ENCODE measurements at regions not wholly inside any gene's neighbourhood (a gene's known extent, or its start where the extent isn't known, plus 50 kb on each side); places are given as distances from the start of the nearest gene placed in this dataset.

DNA sequence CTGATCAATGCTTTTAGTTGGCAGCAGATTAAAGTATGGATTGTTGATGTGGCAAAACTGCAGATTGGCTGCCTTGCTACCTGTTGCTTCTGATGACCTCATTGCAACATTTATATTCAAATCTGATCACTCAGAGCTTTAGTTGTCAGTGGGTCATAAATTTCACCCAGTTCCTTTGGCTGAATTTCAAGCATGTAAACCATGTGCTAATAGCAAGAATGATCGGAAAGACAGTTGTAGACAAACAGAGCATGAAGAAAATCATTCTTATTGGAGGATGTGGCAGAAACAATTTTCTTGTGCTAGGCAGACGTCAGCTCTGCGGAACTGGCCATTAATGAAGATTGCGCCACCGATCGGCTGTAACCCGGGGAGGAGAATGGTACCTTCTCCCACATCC, 346.6 kb upstream of the EEF2KMT start:
- DNase-seq, result no peak
- Histone ChIP-seq H3K79me2 (ENCODE audit: low read length) (no peaks in the 10 kb centered on the region), H3K36me3 (ENCODE audit: insufficient read depth, low read length) (no peaks in the 10 kb centered on the region), H3K27ac (ENCODE audit: low read length) (no peak overlapping the region), H2AFZ (ENCODE audit: low read length) (no peak overlapping the region), H3K9me2 (replicated peaks; ENCODE audit: insufficient read depth, low read length) (no peaks in the 10 kb centered on the region), H3K9me3 (ENCODE audit: low read length) (no peaks in the 10 kb centered on the region), H3K4me1 (ENCODE audit: low read length) (no peaks in the 10 kb centered on the region), H4K20me1 (ENCODE audit: insufficient read depth, low read depth, low read length) (no peaks in the 10 kb centered on the region), H3K27me3 (ENCODE audit: low read length) (no peaks in the 10 kb centered on the region; the same call in 1 of the 2 replicates), H3K4me3 (ENCODE audit: low read length) (no peak overlapping the region), H3K9ac (ENCODE audit: low read length) (no peak overlapping the region), H3K4me2 (ENCODE audit: low read depth, low read length, poor library complexity, severe bottlenecking) (no peak overlapping the region)

GRCh38 chr16:5442986-5443385, 345.4 kb upstream of the EEF2KMT start:
- no peaks in the 10 kb centered on the region for H3K79me2 ChIP-seq (ENCODE audit: low read length)
- H2AFZ ChIP-seq (ENCODE audit: low read length), result no peak overlapping the region
- no peak overlapping the region for H3K4me2 ChIP-seq (ENCODE audit: low read depth, low read length, poor library complexity, severe bottlenecking)
- no peak overlapping the region for H3K4me3 ChIP-seq (ENCODE audit: low read length)
- no peaks in the 10 kb centered on the region for H3K9me3 ChIP-seq (ENCODE audit: low read length)
- no peaks in the 10 kb centered on the region; the same call in 1 of the 2 replicates for H3K27me3 ChIP-seq (ENCODE audit: low read length)
- no peak overlapping the region for H3K9ac ChIP-seq (ENCODE audit: low read length)
- no peak for DNase-seq
- H3K4me1 ChIP-seq (ENCODE audit: low read length), result no peaks in the 10 kb centered on the region
- no peaks in the 10 kb centered on the region for H3K9me2 ChIP-seq (replicated peaks; ENCODE audit: insufficient read depth, low read length)
- no peak overlapping the region for H3K27ac ChIP-seq (ENCODE audit: low read length)
- H4K20me1 ChIP-seq (ENCODE audit: insufficient read depth, low read depth, low read length), result no peaks in the 10 kb centered on the region
- no peaks in the 10 kb centered on the region for H3K36me3 ChIP-seq (ENCODE audit: insufficient read depth, low read length)

DNA sequence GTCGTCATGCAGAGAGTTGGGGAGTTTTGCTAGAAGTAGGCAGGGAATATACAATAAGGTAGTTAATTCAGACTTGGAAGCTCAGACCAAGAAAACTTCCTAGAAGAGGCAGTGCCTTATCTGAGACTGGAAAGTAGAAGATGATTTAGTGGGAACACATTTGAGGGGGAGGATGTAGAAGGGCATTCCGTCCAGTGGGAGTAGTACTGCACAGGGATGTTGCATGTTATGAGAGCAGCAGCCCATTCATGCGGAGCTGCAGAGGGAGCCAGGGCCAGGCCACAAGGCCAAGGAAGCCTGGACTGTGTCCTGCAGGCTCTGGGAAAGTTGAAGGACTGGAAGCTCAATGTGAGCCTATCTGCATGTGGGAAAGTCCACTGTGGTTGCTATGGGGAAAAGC, 344.5 kb upstream of the EEF2KMT start:
- Histone ChIP-seq H3K79me2 (ENCODE audit: low read length) (no peaks in the 10 kb centered on the region), H3K9me3 (ENCODE audit: low read length) (no peaks in the 10 kb centered on the region), H2AFZ (ENCODE audit: low read length) (no peak overlapping the region), H4K20me1 (ENCODE audit: insufficient read depth, low read depth, low read length) (no peaks in the 10 kb centered on the region), H3K9me2 (replicated peaks; ENCODE audit: insufficient read depth, low read length) (no peaks in the 10 kb centered on the region), H3K4me2 (ENCODE audit: low read depth, low read length, poor library complexity, severe bottlenecking) (no peak overlapping the region), H3K27me3 (ENCODE audit: low read length) (no peaks in the 10 kb centered on the region), H3K27ac (ENCODE audit: low read length) (no peak overlapping the region), H3K9ac (ENCODE audit: low read length) (no peak overlapping the region), H3K36me3 (ENCODE audit: insufficient read depth, low read length) (no peaks in the 10 kb centered on the region), H3K4me3 (ENCODE audit: low read length) (no peak overlapping the region), H3K4me1 (ENCODE audit: low read length) (no peaks in the 10 kb centered on the region)
- DNase-seq, result no peak

GRCh38 chr16:5438591-5438990, 341.0 kb upstream of the EEF2KMT start:
- Histone ChIP-seq H3K4me3 (ENCODE audit: low read length) (no peak overlapping the region), H3K9ac (ENCODE audit: low read length) (no peak overlapping the region), H3K27me3 (ENCODE audit: low read length) (no peaks in the 10 kb centered on the region), H3K36me3 (ENCODE audit: insufficient read depth, low read length) (no peaks in the 10 kb centered on the region), H2AFZ (ENCODE audit: low read length) (no peak overlapping the region), H3K27ac (ENCODE audit: low read length) (no peak overlapping the region), H3K4me1 (ENCODE audit: low read length) (no peaks in the 10 kb centered on the region), H3K79me2 (ENCODE audit: low read length) (no peaks in the 10 kb centered on the region), H3K4me2 (ENCODE audit: low read depth, low read length, poor library complexity, severe bottlenecking) (no peak overlapping the region), H3K9me3 (ENCODE audit: low read length) (no peaks in the 10 kb centered on the region), H4K20me1 (ENCODE audit: insufficient read depth, low read depth, low read length) (no peaks in the 10 kb centered on the region), H3K9me2 (replicated peaks; ENCODE audit: insufficient read depth, low read length) (no peaks in the 10 kb centered on the region)
- DNase-seq, result no peak

DNA sequence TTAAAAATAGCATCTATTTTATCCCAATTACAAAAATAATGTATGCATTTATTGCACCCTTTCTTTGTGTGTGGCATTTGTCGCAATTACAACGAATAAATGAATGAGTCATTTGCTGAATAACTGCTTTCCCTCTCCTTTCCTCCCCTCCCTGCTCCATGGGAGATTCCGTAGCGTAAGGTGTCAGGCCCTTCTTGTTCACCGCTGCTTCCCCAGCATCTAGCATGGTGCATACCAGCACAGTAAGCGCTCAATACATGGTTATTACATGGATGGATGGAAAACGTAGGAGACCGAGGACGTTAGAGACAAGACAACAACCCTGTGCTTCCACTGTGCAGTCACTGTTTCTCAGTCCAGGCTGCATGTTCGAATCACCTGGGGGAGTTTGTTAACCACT, 336.0 kb upstream of the EEF2KMT start:
- H3K4me1 ChIP-seq (ENCODE audit: low read length), result no peaks in the 10 kb centered on the region
- H2AFZ ChIP-seq (ENCODE audit: low read length), result no peak overlapping the region
- H3K9ac ChIP-seq (ENCODE audit: low read length), result no peak overlapping the region
- no peaks in the 10 kb centered on the region for H3K9me2 ChIP-seq (replicated peaks; ENCODE audit: insufficient read depth, low read length)
- H3K79me2 ChIP-seq (ENCODE audit: low read length), result no peaks in the 10 kb centered on the region
- H3K27ac ChIP-seq (ENCODE audit: low read length), result no peak overlapping the region
- DNase-seq, result no peak
- H3K4me3 ChIP-seq (ENCODE audit: low read length), result no peak overlapping the region
- H4K20me1 ChIP-seq (ENCODE audit: insufficient read depth, low read depth, low read length), result no peaks in the 10 kb centered on the region
- H3K9me3 ChIP-seq (ENCODE audit: low read length), result no peaks in the 10 kb centered on the region
- H3K27me3 ChIP-seq (ENCODE audit: low read length), result no peaks in the 10 kb centered on the region
- no peaks in the 10 kb centered on the region for H3K36me3 ChIP-seq (ENCODE audit: insufficient read depth, low read length)
- H3K4me2 ChIP-seq (ENCODE audit: low read depth, low read length, poor library complexity, severe bottlenecking), result no peak overlapping the region

GRCh38 chr16:5432166-5432565, 334.6 kb upstream of the EEF2KMT start:
- H3K79me2 ChIP-seq (ENCODE audit: low read length), result no peaks in the 10 kb centered on the region
- no peak overlapping the region for H3K27ac ChIP-seq (ENCODE audit: low read length)
- H3K36me3 ChIP-seq (ENCODE audit: insufficient read depth, low read length), result no peaks in the 10 kb centered on the region
- H3K9ac ChIP-seq (ENCODE audit: low read length), result no peak overlapping the region
- no peak overlapping the region for H3K4me2 ChIP-seq (ENCODE audit: low read depth, low read length, poor library complexity, severe bottlenecking)
- no peak overlapping the region for H2AFZ ChIP-seq (ENCODE audit: low read length)
- DNase-seq, result no peak
- H3K27me3 ChIP-seq (ENCODE audit: low read length), result no peaks in the 10 kb centered on the region
- no peaks in the 10 kb centered on the region for H3K4me1 ChIP-seq (ENCODE audit: low read length)
- H4K20me1 ChIP-seq (ENCODE audit: insufficient read depth, low read depth, low read length), result no peaks in the 10 kb centered on the region
- H3K9me3 ChIP-seq (ENCODE audit: low read length), result no peaks in the 10 kb centered on the region
- H3K4me3 ChIP-seq (ENCODE audit: low read length), result no peak overlapping the region
- no peaks in the 10 kb centered on the region for H3K9me2 ChIP-seq (replicated peaks; ENCODE audit: insufficient read depth, low read length)

GRCh38 chr16:5430598-5430997, 333.0 kb upstream of the EEF2KMT start:
- Histone ChIP-seq H3K4me1 (ENCODE audit: low read length) (no peaks in the 10 kb centered on the region), H3K4me2 (ENCODE audit: low read depth, low read length, poor library complexity, severe bottlenecking) (no peak overlapping the region), H3K36me3 (ENCODE audit: insufficient read depth, low read length) (no peaks in the 10 kb centered on the region), H3K27me3 (ENCODE audit: low read length) (no peaks in the 10 kb centered on the region), H3K9ac (ENCODE audit: low read length) (no peak overlapping the region), H3K27ac (ENCODE audit: low read length) (no peak overlapping the region), H3K9me3 (ENCODE audit: low read length) (no peaks in the 10 kb centered on the region), H4K20me1 (ENCODE audit: insufficient read depth, low read depth, low read length) (no peaks in the 10 kb centered on the region), H3K79me2 (ENCODE audit: low read length) (no peaks in the 10 kb centered on the region), H2AFZ (ENCODE audit: low read length) (no peak overlapping the region), H3K4me3 (ENCODE audit: low read length) (no peak overlapping the region), H3K9me2 (replicated peaks; ENCODE audit: insufficient read depth, low read length) (no peaks in the 10 kb centered on the region)
- no peak for DNase-seq

GRCh38 chr16:5428932-5429331, 331.3 kb upstream of the EEF2KMT start:
- Histone ChIP-seq H3K36me3 (ENCODE audit: insufficient read depth, low read length) (no peaks in the 10 kb centered on the region), H3K4me3 (ENCODE audit: low read length) (no peak overlapping the region), H3K9me2 (replicated peaks; ENCODE audit: insufficient read depth, low read length) (no peaks in the 10 kb centered on the region), H3K4me1 (ENCODE audit: low read length) (no peaks in the 10 kb centered on the region), H3K9ac (ENCODE audit: low read length) (no peak overlapping the region), H3K9me3 (ENCODE audit: low read length) (no peaks in the 10 kb centered on the region), H2AFZ (ENCODE audit: low read length) (no peak overlapping the region), H3K27me3 (ENCODE audit: low read length) (no peaks in the 10 kb centered on the region), H3K27ac (ENCODE audit: low read length) (no peak overlapping the region), H3K4me2 (ENCODE audit: low read depth, low read length, poor library complexity, severe bottlenecking) (no peak overlapping the region), H4K20me1 (ENCODE audit: insufficient read depth, low read depth, low read length) (no peaks in the 10 kb centered on the region), H3K79me2 (ENCODE audit: low read length) (no peaks in the 10 kb centered on the region)
- DNase-seq, result no peak

DNA sequence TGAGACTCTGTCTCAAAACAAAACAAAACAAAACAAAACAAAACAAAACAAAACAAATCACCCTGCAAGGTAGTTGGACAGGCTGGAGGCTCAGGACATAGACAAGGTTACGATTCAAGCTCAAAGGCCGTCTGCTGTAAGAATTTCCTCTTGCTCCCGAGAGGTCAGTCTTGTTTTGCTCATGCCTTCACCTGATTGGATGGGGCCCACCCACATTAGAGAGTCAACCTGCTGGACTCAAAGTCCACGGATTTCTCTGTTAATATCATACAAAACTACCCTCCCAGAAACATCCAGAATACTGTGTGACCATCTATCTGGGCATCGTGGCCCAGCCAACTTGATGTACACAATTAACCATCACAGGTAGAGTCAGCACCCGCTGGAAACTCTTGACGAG, 330.0 kb upstream of the EEF2KMT start:
- no peaks in the 10 kb centered on the region for H3K36me3 ChIP-seq (ENCODE audit: insufficient read depth, low read length)
- H3K27me3 ChIP-seq (ENCODE audit: low read length), result no peaks in the 10 kb centered on the region
- no peak overlapping the region for H3K4me3 ChIP-seq (ENCODE audit: low read length)

More for the DNA sequence above, 330.0 kb upstream of the EEF2KMT start:
- no peak for DNase-seq
- Histone ChIP-seq H4K20me1 (ENCODE audit: insufficient read depth, low read depth, low read length) (no peaks in the 10 kb centered on the region), H3K79me2 (ENCODE audit: low read length) (no peaks in the 10 kb centered on the region), H3K27ac (ENCODE audit: low read length) (no peak overlapping the region), H2AFZ (ENCODE audit: low read length) (no peak overlapping the region), H3K9me2 (replicated peaks; ENCODE audit: insufficient read depth, low read length) (no peaks in the 10 kb centered on the region), H3K9me3 (ENCODE audit: low read length) (no peaks in the 10 kb centered on the region), H3K4me2 (ENCODE audit: low read depth, low read length, poor library complexity, severe bottlenecking) (no peak overlapping the region), H3K4me1 (ENCODE audit: low read length) (no peaks in the 10 kb centered on the region), H3K9ac (ENCODE audit: low read length) (no peak overlapping the region)

Data from Karpas-422 (cell line).